Tibial nerve (tissue), 4 donors: ENCODE measurements at regions not wholly inside any gene's neighbourhood (a gene's known extent, or its start where the extent isn't known, plus 50 kb on each side); places are given as distances from the start of the nearest gene placed in this dataset.

Experiments used
- DNase-seq, 2 donors: peaks; one replicate each; pipeline ENCODE4 v3.0.0-alpha.2; 2019; ENCODE audit warnings: low spot score in 2 of 2
- H3K27ac ChIP-seq, 4 donors: fragments of 200-600 bp; sonication (generic) in 3 of 4; one replicate each; pipeline ENCODE4 v1.5.1; 2017 to 2019; ENCODE audit warnings: mild to moderate bottlenecking in 1 of 4
- H3K27me3 ChIP-seq, 2 donors: fragments of 200-600 bp; sonication (generic) in 1 of 2; one replicate each; pipeline versions ENCODE4 v1.5.1 to v1.6.0; 2017 to 2019
- H3K36me3 ChIP-seq, 3 donors: fragments of 200-600 bp; sonication (generic); one replicate each; pipeline ENCODE4 v1.5.1; 2018 to 2019
- H3K4me1 ChIP-seq, 4 donors: fragments of 200-600 bp; sonication (generic) in 3 of 4; one replicate each; pipeline ENCODE4 v1.5.1; 2017 to 2019
- H3K4me3 ChIP-seq, 4 donors: fragments of 200-600 bp; sonication (generic) in 3 of 4; one replicate each; pipeline ENCODE4 v1.5.1; 2017 to 2019; ENCODE audit warnings: mild to moderate bottlenecking in 1 of 4, moderate library complexity in 1 of 4
- H3K9me3 ChIP-seq, 4 donors: fragments of 200-600 bp; sonication (generic) in 3 of 4; one replicate each; pipeline ENCODE4 v1.5.1; 2017 to 2019
- CTCF ChIP-seq, 5 experiments: fragments of 200-600 bp in 3 of 5; fragments of 450-650 bp in 2 of 5; sonication (generic) in 3 of 5; IDR thresholded peaks; one replicate each; pipeline ENCODE4 v1.5.1; 2016 to 2019; ENCODE audit warnings: antibody characterized with exemption in 5 of 5, mild to moderate bottlenecking in 3 of 5, moderate library complexity in 2 of 5
- EP300 ChIP-seq, 2 donors: sonication (generic); formaldehyde crosslinking; IDR thresholded peaks; one replicate each; pipeline ENCODE4 v1.6.1; 2017; ENCODE audit warnings: antibody characterized with exemption in 2 of 2, mild to moderate bottlenecking in 1 of 2
- POLR2A ChIP-seq, 2 donors: fragments of 450-650 bp; IDR thresholded peaks; one replicate each; pipeline ENCODE4 v1.6.1; 2017; ENCODE audit warnings: antibody characterized with exemption in 2 of 2, mild to moderate bottlenecking in 2 of 2, moderate library complexity in 2 of 2
- WGBS, 2 donors: methylation state at CpG; one replicate each; pipeline ENCODE4 v1.1.5; 2018; 5-methylcytosine and 5-hydroxymethylcytosine counted together

GRCh38 chr2:183269956-183270355, 145.7 kb downstream of the NUP35 start:
- Histone ChIP-seq H3K9me3 (peaks cover 0 to 16% (median 0%) of the 10 kb centered on the region in 4 donors), H3K27ac (no peak overlapping the region), H3K4me1 (no peaks in the 10 kb centered on the region), H3K27me3 (no peaks in the 10 kb centered on the region), H3K4me3 (no peak overlapping the region), H3K36me3 (no peaks in the 10 kb centered on the region)
- DNase-seq = no peak
- TF ChIP-seq CTCF (IDR thresholded peaks at IDR 0.05) (no peak), EP300 (IDR thresholded peaks at IDR 0.05) (no peak), POLR2A (IDR thresholded peaks at IDR 0.05) (no peak)
- WGBS, 2 donors = 48 to 52% methylated on average over 4 of the region's 4 CpGs

GRCh38 chr2:183283209-183283608, 159.0 kb downstream of the NUP35 start:
- WGBS, 2 donors = 84 to 88% methylated on average over 2 of the region's 2 CpGs
- TF ChIP-seq POLR2A (IDR thresholded peaks at IDR 0.05) (no peak), CTCF (IDR thresholded peaks at IDR 0.05) (no peak), EP300 (IDR thresholded peaks at IDR 0.05) (no peak)
- peaks cover 0 to 7% (median 0%) of the 10 kb centered on the region in 4 donors for H3K9me3 ChIP-seq
- no peak overlapping the region for H3K27ac ChIP-seq
- no peaks in the 10 kb centered on the region for H3K36me3 ChIP-seq
- H3K4me1 ChIP-seq = no peaks in the 10 kb centered on the region
- H3K4me3 ChIP-seq = no peak overlapping the region
- H3K27me3 ChIP-seq = no peaks in the 10 kb centered on the region
- no peak for DNase-seq

- H3K9me3 ChIP-seq = peaks cover 0 to 7% (median 0%) of the 10 kb centered on the region in 4 donors
- no peak for DNase-seq
- H3K36me3 ChIP-seq = no peaks in the 10 kb centered on the region
- no peak for TF ChIP-seq POLR2A (IDR thresholded peaks at IDR 0.05)
- no peak for TF ChIP-seq CTCF (IDR thresholded peaks at IDR 0.05)
- no peak for TF ChIP-seq EP300 (IDR thresholded peaks at IDR 0.05)
- no peak overlapping the region for H3K27ac ChIP-seq
- no peaks in the 10 kb centered on the region for H3K4me1 ChIP-seq
- H3K27me3 ChIP-seq = no peaks in the 10 kb centered on the region
- H3K4me3 ChIP-seq = no peak overlapping the region
These were observed 160.4 kb downstream of the NUP35 start for GRCh38 chr2:183284606-183285005.

GRCh38 chr2:183291436-183291835, 167.2 kb downstream of the NUP35 start:
- Histone ChIP-seq H3K36me3 (no peaks in the 10 kb centered on the region), H3K27ac (no peak overlapping the region), H3K27me3 (no peaks in the 10 kb centered on the region), H3K4me1 (no peaks in the 10 kb centered on the region), H3K4me3 (no peak overlapping the region), H3K9me3 (peaks cover 0 to 10% (median 0%) of the 10 kb centered on the region in 4 donors)
- WGBS, 2 donors = 29 to 68% methylated on average over 2 of the region's 2 CpGs
- DNase-seq = no peak
- TF ChIP-seq CTCF (IDR thresholded peaks at IDR 0.05) = no peak
- TF ChIP-seq POLR2A (IDR thresholded peaks at IDR 0.05) = no peak
- TF ChIP-seq EP300 (IDR thresholded peaks at IDR 0.05) = no peak

GRCh38 chr2:183292028-183292427, 167.8 kb downstream of the NUP35 start:
- no peaks in the 10 kb centered on the region for H3K27me3 ChIP-seq
- TF ChIP-seq CTCF (IDR thresholded peaks at IDR 0.05) = no peak
- no peak for TF ChIP-seq EP300 (IDR thresholded peaks at IDR 0.05)
- TF ChIP-seq POLR2A (IDR thresholded peaks at IDR 0.05) = no peak
- no peak overlapping the region for H3K4me3 ChIP-seq
- no peak for DNase-seq
- H3K4me1 ChIP-seq = no peaks in the 10 kb centered on the region
- peaks cover 0 to 10% (median 0%) of the 10 kb centered on the region in 4 donors for H3K9me3 ChIP-seq
- H3K27ac ChIP-seq = no peak overlapping the region
- H3K36me3 ChIP-seq = no peaks in the 10 kb centered on the region
